ENCODE measurements at regions not wholly inside any gene's neighbourhood (a gene's known extent, or its start where the extent isn't known, plus 50 kb on each side); places are given as distances from the start of the nearest gene placed in this dataset.

DNA sequence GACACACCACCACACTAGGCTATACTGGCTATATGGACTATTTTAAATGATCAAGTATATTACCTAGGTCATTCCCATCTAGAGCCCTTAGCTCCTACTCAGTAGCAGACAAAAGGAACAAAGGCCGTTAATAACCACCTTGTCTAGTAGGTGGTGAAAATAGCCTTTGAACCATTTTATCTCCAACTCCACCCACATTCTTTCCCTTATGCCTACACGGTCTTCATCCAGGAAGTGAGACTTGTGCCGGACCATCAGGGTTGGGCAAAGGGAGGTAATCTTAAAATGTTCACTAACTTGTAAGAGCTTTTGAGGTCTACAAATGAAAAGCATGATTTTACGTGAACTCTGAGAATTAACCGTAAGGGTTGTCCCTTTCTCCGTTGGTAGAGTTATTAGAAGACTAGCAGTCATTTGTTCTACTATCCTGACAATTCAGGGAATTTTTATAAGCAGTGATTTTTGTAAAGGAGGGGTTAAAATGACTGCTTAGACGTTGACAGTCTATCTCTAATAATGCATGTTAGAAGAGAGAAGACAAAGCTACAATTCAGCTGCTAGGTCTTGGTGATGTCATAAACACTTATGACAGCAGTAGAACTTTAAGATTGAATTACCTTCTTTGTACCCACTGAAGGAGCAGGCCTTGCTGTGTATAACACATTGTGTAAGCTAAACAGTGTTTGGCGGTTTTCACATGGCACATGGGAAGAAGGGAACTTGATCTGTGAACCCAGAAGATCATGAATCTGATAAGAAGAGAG is 371.8 kb upstream of the JAG1 start:
- no peak for DNase-seq
- TF ChIP-seq CTCF (IDR thresholded peaks at IDR 0.05) (no peak), POLR2A (IDR thresholded peaks at IDR 0.05) (no peak)

GRCh38 chr20:11047559-11047958 is 373.8 kb upstream of the JAG1 start:
- Histone ChIP-seq H3K27me3 (no peaks in the 10 kb centered on the region), H3K27ac (peak overlapping the region in 1 of 4 donors; percentile 3), H3K4me3 (no peak overlapping the region), H3K36me3 (no peaks in the 10 kb centered on the region), H3K4me1 (peaks cover 0 to 3% (median 0%) of the 10 kb centered on the region in 4 donors), H3K9me3 (no peaks in the 10 kb centered on the region)
- DNase-seq, result no peak
- TF ChIP-seq POLR2A (IDR thresholded peaks at IDR 0.05) (no peak), CTCF (IDR thresholded peaks at IDR 0.05) (no peak)

More for the DNA sequence above, 371.8 kb upstream of the JAG1 start:
- H3K9me3 ChIP-seq, result no peaks in the 10 kb centered on the region
- no peaks in the 10 kb centered on the region for H3K27me3 ChIP-seq
- H3K27ac ChIP-seq, result peak overlapping the region in 3 of 4 donors; percentile 28 to 50 (median 43)
- no peaks in the 10 kb centered on the region for H3K36me3 ChIP-seq
- H3K4me3 ChIP-seq, result no peak overlapping the region
- H3K4me1 ChIP-seq, result peaks cover 0 to 3% (median 0%) of the 10 kb centered on the region in 4 donors

DNA sequence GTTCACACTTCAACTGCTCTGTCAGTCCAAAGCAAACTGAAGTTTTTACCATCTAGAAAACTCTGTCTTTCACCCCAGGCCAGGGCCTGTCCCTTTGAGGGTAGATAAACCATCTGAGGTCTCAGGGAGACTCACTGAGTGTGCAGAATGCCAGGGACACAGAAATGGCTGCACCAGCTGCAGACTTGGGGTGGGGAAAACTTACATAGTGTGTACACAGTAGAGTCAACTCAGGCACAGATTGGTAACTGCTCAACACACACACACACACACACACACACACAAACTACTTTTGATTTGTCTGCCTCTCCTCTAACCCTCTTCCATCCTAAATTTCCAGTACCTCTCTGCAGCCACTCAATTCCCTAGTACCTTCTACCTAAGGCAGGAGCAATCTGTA is 374.9 kb upstream of the JAG1 start:
- H3K27ac ChIP-seq, result no peak overlapping the region
- no peak for TF ChIP-seq CTCF (IDR thresholded peaks at IDR 0.05)
- TF ChIP-seq POLR2A (IDR thresholded peaks at IDR 0.05), result no peak

GRCh38 chr20:11050350-11050749 is 376.6 kb upstream of the JAG1 start:
- DNase-seq, result no peak
- no peaks in the 10 kb centered on the region for H3K27me3 ChIP-seq
- no peaks in the 10 kb centered on the region for H3K9me3 ChIP-seq
- H3K36me3 ChIP-seq, result no peaks in the 10 kb centered on the region
- TF ChIP-seq POLR2A (IDR thresholded peaks at IDR 0.05), result no peak
- no peak for TF ChIP-seq CTCF (IDR thresholded peaks at IDR 0.05)
- H3K4me3 ChIP-seq, result no peak overlapping the region
- H3K4me1 ChIP-seq, result peaks cover 0 to 3% (median 0%) of the 10 kb centered on the region in 4 donors
- no peak overlapping the region for H3K27ac ChIP-seq

More for the DNA sequence above, 374.9 kb upstream of the JAG1 start:
- H3K9me3 ChIP-seq, result no peaks in the 10 kb centered on the region
- H3K36me3 ChIP-seq, result no peaks in the 10 kb centered on the region
- no peak overlapping the region for H3K4me3 ChIP-seq
- no peaks in the 10 kb centered on the region for H3K27me3 ChIP-seq
- H3K4me1 ChIP-seq, result peaks cover 0 to 3% (median 0%) of the 10 kb centered on the region in 4 donors
- no peak for DNase-seq

GRCh38 chr20:11051136-11051535 is 377.3 kb upstream of the JAG1 start:
- Histone ChIP-seq H3K36me3 (no peaks in the 10 kb centered on the region), H3K27ac (no peak overlapping the region), H3K9me3 (no peaks in the 10 kb centered on the region), H3K4me3 (no peak overlapping the region), H3K27me3 (no peaks in the 10 kb centered on the region), H3K4me1 (no peaks in the 10 kb centered on the region)
- TF ChIP-seq POLR2A (IDR thresholded peaks at IDR 0.05), result no peak
- no peak for TF ChIP-seq CTCF (IDR thresholded peaks at IDR 0.05)
- DNase-seq, result no peak

Data from Peyer's patch (tissue), 4 donors.